ENCODE measurements at regions not wholly inside any gene's neighbourhood (a gene's known extent, or its start where the extent isn't known, plus 50 kb on each side); places are given as distances from the start of the nearest gene placed in this dataset.
"Not testable (repeated sequence)": the region's sequence is repeated elsewhere in the genome, so short reads cannot be mapped to it uniquely, and the experiment has no call there.

DNA sequence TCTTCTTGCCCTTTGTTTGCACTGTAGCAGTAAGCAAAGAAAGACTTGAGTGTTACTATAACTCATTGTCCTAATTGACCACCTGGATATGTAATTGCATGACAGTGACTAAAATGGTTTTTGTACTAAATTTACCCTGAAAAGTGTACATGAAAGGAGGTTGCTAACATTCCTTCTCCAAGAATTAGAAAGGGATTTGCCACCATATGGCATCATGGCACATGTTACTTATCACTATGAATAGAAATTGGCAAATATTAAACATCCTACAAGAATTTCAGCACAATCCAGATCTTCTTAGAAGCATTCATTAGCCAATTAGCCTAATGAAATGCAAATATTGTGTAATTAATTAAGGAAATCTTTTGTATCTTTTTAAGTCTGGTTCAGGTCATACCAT is 834.2 kb downstream of the STPG2 start:
- Histone ChIP-seq H3K27ac (replicated peaks) (no peak overlapping the region), H3K4me3 (replicated peaks; ENCODE audit: insufficient read depth, low read length) (no peak overlapping the region), H3K27me3 (ENCODE audit: insufficient read depth, poor library complexity, severe bottlenecking) (no peaks in the 10 kb centered on the region)
- TF ChIP-seq SPI1 (IDR thresholded peaks at IDR 0.05; ENCODE audit: borderline replicate concordance, low read depth) (no peak), POLR2AphosphoS5 (IDR thresholded peaks at IDR 0.05; ENCODE audit: low read depth) (no peak), GABPA (IDR thresholded peaks at IDR 0.05; ENCODE audit: low read depth) (no peak)
- TF ChIP-seq, protein P1, sequence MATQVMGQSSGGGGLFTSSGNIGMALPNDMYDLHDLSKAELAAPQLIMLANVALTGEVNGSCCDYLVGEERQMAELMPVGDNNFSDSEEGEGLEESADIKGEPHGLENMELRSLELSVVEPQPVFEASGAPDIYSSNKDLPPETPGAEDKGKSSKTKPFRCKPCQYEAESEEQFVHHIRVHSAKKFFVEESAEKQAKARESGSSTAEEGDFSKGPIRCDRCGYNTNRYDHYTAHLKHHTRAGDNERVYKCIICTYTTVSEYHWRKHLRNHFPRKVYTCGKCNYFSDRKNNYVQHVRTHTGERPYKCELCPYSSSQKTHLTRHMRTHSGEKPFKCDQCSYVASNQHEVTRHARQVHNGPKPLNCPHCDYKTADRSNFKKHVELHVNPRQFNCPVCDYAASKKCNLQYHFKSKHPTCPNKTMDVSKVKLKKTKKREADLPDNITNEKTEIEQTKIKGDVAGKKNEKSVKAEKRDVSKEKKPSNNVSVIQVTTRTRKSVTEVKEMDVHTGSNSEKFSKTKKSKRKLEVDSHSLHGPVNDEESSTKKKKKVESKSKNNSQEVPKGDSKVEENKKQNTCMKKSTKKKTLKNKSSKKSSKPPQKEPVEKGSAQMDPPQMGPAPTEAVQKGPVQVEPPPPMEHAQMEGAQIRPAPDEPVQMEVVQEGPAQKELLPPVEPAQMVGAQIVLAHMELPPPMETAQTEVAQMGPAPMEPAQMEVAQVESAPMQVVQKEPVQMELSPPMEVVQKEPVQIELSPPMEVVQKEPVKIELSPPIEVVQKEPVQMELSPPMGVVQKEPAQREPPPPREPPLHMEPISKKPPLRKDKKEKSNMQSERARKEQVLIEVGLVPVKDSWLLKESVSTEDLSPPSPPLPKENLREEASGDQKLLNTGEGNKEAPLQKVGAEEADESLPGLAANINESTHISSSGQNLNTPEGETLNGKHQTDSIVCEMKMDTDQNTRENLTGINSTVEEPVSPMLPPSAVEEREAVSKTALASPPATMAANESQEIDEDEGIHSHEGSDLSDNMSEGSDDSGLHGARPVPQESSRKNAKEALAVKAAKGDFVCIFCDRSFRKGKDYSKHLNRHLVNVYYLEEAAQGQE (IDR thresholded peaks at IDR 0.05; ENCODE audit: insufficient replicate concordance, low read depth): no peak
- TF ChIP-seq, protein P2, sequence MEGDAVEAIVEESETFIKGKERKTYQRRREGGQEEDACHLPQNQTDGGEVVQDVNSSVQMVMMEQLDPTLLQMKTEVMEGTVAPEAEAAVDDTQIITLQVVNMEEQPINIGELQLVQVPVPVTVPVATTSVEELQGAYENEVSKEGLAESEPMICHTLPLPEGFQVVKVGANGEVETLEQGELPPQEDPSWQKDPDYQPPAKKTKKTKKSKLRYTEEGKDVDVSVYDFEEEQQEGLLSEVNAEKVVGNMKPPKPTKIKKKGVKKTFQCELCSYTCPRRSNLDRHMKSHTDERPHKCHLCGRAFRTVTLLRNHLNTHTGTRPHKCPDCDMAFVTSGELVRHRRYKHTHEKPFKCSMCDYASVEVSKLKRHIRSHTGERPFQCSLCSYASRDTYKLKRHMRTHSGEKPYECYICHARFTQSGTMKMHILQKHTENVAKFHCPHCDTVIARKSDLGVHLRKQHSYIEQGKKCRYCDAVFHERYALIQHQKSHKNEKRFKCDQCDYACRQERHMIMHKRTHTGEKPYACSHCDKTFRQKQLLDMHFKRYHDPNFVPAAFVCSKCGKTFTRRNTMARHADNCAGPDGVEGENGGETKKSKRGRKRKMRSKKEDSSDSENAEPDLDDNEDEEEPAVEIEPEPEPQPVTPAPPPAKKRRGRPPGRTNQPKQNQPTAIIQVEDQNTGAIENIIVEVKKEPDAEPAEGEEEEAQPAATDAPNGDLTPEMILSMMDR (IDR thresholded peaks at IDR 0.05; ENCODE audit: insufficient read depth, low read length): no peak
- no peak for DNase-seq (ENCODE audit: low read depth in 1 of 2, low spot score in 1 of 2)

DNA sequence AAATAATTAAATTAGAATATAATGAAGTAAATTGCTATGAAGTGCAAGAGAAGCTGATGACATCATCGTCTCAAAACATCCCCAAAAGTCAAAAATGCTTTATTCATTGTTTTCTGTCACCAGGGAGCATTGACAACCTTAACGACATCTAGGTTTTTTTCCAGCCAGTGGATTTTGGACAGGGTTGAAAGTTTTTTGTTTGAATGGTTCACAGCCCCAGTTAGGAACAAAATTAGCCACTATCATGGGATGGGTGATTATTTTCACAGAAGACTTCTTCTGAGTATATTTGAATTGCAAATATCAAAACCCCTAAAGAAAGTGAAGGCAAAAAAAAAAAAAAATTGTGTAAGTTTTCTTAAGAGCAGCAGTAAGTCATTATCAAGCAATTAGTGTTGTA is 826.1 kb downstream of the STPG2 start:
- no peak overlapping the region for H3K4me3 ChIP-seq (replicated peaks; ENCODE audit: insufficient read depth, low read length)
- H3K27me3 ChIP-seq (ENCODE audit: insufficient read depth, poor library complexity, severe bottlenecking): no peaks in the 10 kb centered on the region
- DNase-seq (ENCODE audit: low read depth in 1 of 2, low spot score in 1 of 2): no peak
- no peak overlapping the region for H3K27ac ChIP-seq (replicated peaks)
- TF ChIP-seq POLR2AphosphoS5 (IDR thresholded peaks at IDR 0.05; ENCODE audit: low read depth): no peak
- TF ChIP-seq, protein P1 (IDR thresholded peaks at IDR 0.05; ENCODE audit: insufficient replicate concordance, low read depth): no peak
- TF ChIP-seq, protein P2 (IDR thresholded peaks at IDR 0.05; ENCODE audit: insufficient read depth, low read length): no peak
- no peak for TF ChIP-seq GABPA (IDR thresholded peaks at IDR 0.05; ENCODE audit: low read depth)
- TF ChIP-seq SPI1 (IDR thresholded peaks at IDR 0.05; ENCODE audit: borderline replicate concordance, low read depth): no peak

DNA sequence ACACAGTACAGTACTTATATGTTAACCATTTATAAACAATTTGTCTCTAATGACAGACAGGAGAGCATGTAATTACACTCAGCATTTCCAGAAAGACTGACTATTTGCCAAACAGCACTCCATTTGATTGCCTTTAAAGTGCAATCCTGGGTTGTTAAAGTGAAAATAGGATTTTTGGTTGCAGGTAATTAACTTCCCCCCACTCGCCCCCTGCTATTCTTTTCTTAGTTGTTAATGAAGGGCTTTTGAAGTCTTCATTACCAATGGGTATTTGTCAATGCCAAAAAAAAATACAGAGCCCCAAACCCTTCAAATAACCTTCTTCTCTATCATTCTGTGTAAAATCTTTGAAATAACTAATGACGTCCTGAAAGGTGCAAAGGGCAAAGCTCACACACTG is 825.6 kb downstream of the STPG2 start:
- Histone ChIP-seq H3K27ac (replicated peaks) (no peak overlapping the region), H3K27me3 (ENCODE audit: insufficient read depth, poor library complexity, severe bottlenecking) (no peaks in the 10 kb centered on the region), H3K4me3 (replicated peaks; ENCODE audit: insufficient read depth, low read length) (no peak overlapping the region)
- TF ChIP-seq, protein P1 (IDR thresholded peaks at IDR 0.05; ENCODE audit: insufficient replicate concordance, low read depth): no peak
- TF ChIP-seq, protein P2 (IDR thresholded peaks at IDR 0.05; ENCODE audit: insufficient read depth, low read length): no peak
- TF ChIP-seq POLR2AphosphoS5 (IDR thresholded peaks at IDR 0.05; ENCODE audit: low read depth) (no peak), GABPA (IDR thresholded peaks at IDR 0.05; ENCODE audit: low read depth) (no peak), SPI1 (IDR thresholded peaks at IDR 0.05; ENCODE audit: borderline replicate concordance, low read depth) (no peak)
- DNase-seq (ENCODE audit: low read depth in 1 of 2, low spot score in 1 of 2): no peak

DNA sequence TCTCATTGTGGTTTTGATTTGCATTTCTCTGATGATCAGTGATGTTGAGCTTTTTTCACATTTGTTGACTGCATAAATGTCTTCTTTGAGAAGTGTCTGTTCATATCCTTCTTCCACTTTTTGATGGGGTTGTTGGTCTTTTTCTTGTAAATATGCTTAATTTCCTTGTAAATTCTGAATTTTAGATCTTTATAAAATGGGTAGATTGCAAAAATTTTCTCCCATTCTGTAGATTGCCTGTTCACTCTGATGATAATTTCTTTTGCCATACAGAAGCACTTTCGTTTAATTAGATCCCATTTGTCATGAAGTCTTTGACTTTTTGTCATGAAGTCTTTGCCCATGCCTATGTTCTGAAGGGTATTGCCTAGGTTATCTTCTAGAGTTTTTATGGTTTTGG is 817.5 kb downstream of the STPG2 start:
- H3K27ac ChIP-seq (replicated peaks); DNase-seq (ENCODE audit: low read depth in 1 of 2, low spot score in 1 of 2); H3K4me3 ChIP-seq (replicated peaks; ENCODE audit: insufficient read depth, low read length); H3K27me3 ChIP-seq (ENCODE audit: insufficient read depth, poor library complexity, severe bottlenecking): not testable (repeated sequence)

Data from HL-60 (cell line).